IMR-90 (cell line): ENCODE measurements at regions not wholly inside any gene's neighbourhood (a gene's known extent, or its start where the extent isn't known, plus 50 kb on each side); places are given as distances from the start of the nearest gene placed in this dataset.

ENCODE experiments used
- ATAC-seq: fragments of 200-7000 bp; cut with Tn5 transposase; 2 replicates; pipeline ENCODE4 v1.9.1; 2020; ENCODE audit warnings: low read depth, mild to moderate bottlenecking, moderate library complexity
- BruUV-seq: library from RNA; stranded (reverse); fragments of 400-500 nt; replicated peaks from 2 replicates; lab custom pipeline; 2021; lab: Mats Ljungman, UMichigan
- CTCF ChIA-PET: fragments of 300-600 bp; formaldehyde crosslinking; extraction: SDS; loops from one replicate; lab custom pipeline; 2021; ENCODE audit warnings: antibody characterized with exemption; lab: Yijun Ruan, JAX
- POLR2A ChIA-PET: fragments of 300-600 bp; sonication (Branson Sonifier 250); formaldehyde crosslinking; loops from one replicate; lab custom pipeline; 2022; ENCODE audit warnings: antibody characterized with exemption; ENCODE audit not compliant: unreplicated experiment; lab: Charles Lee
- DNase-seq: peaks from one replicate; pipeline ENCODE4 v3.0.0; 2013
- H2AFZ ChIP-seq: replicated peaks from 2 replicates; pipeline ENCODE3; 2013; ENCODE audit warnings: low read length, mild to moderate bottlenecking; ENCODE audit not compliant: poor library complexity
- H2AK5ac ChIP-seq: 2 replicates; pipeline ENCODE4 v1.6.1; 2013; ENCODE audit warnings: low read depth, low read length, inconsistent platforms
- H2AK9ac ChIP-seq: replicated peaks from 2 replicates; pipeline ENCODE3; 2013; ENCODE audit warnings: mild to moderate bottlenecking, low read depth, low read length, moderate library complexity; ENCODE audit not compliant: poor library complexity
- H2BK120ac ChIP-seq: 2 replicates; pipeline ENCODE4 v1.6.1; 2013; ENCODE audit warnings: low read depth, low read length, inconsistent platforms
- H2BK15ac ChIP-seq: 3 replicates; pipeline ENCODE4 v1.6.1; 2013; ENCODE audit warnings: low read depth, low read length, inconsistent platforms
- H2BK20ac ChIP-seq: 2 replicates; pipeline ENCODE4 v1.6.1; 2013; ENCODE audit warnings: low read depth, mild to moderate bottlenecking, inconsistent platforms, low read length, moderate library complexity
- H2BK5ac ChIP-seq: 2 replicates; pipeline ENCODE4 v1.6.1; 2013; ENCODE audit warnings: mild to moderate bottlenecking, low read depth, low read length, inconsistent platforms; ENCODE audit not compliant: poor library complexity, severe bottlenecking
- H3K14ac ChIP-seq: replicated peaks from 2 replicates; pipeline ENCODE4 v1.6.1; 2013; ENCODE audit warnings: low read depth, low read length, inconsistent platforms
- H3K18ac ChIP-seq: 2 replicates; pipeline ENCODE4 v1.6.1; 2013; ENCODE audit warnings: low read depth, low read length, control low read depth
- H3K23ac ChIP-seq: 2 replicates; pipeline ENCODE4 v1.6.1; 2013; ENCODE audit warnings: low read depth, low read length, inconsistent platforms
- H3K27ac ChIP-seq: 2 replicates; pipeline ENCODE4 v1.5.1; 2013; ENCODE audit warnings: mild to moderate bottlenecking, control low read depth, low read length; ENCODE audit not compliant: insufficient read depth
- H3K27me3 ChIP-seq: 2 replicates; pipeline ENCODE4 v1.6.1; 2013; ENCODE audit warnings: low read length; ENCODE audit not compliant: control insufficient read depth, insufficient read depth
- H3K36me3 ChIP-seq: 2 replicates; pipeline ENCODE4 v1.6.1; 2013; ENCODE audit warnings: low read length, mixed read lengths; ENCODE audit not compliant: control insufficient read depth, insufficient read depth
- H3K4ac ChIP-seq: 2 replicates; pipeline ENCODE4 v1.6.1; 2013; ENCODE audit warnings: low read depth, low read length, inconsistent platforms
- H3K4me1 ChIP-seq: 2 replicates; pipeline ENCODE4 v1.6.1; 2013; ENCODE audit warnings: low read length, mixed read lengths; ENCODE audit not compliant: control insufficient read depth, insufficient read depth
- H3K4me2 ChIP-seq: 2 replicates; pipeline ENCODE4 v1.6.1; 2013; ENCODE audit warnings: low read depth, mild to moderate bottlenecking, control low read depth, low read length, moderate library complexity
- H3K4me3 ChIP-seq: 2 replicates; pipeline ENCODE4 v1.5.1; 2013; ENCODE audit warnings: low read depth, mild to moderate bottlenecking, control low read depth, low read length, moderate library complexity; ENCODE audit not compliant: insufficient read depth
- H3K56ac ChIP-seq: 2 replicates; pipeline ENCODE4 v1.6.1; 2013; ENCODE audit warnings: low read length, inconsistent platforms; ENCODE audit not compliant: insufficient read depth; ENCODE audit errors: extremely low read depth
- H3K79me1 ChIP-seq, 2 experiments: 2 replicates each; pipeline ENCODE4 v1.6.1; 2013; ENCODE audit warnings: low read length in 2 of 2, inconsistent platforms in 1 of 2, low read depth in 1 of 2
- H3K9ac ChIP-seq: 2 replicates; pipeline ENCODE4 v1.6.1; 2013; ENCODE audit warnings: low read depth, low read length, control low read depth
- H3K9me1 ChIP-seq: 2 replicates; pipeline ENCODE4 v1.6.1; 2013; ENCODE audit warnings: low read length, inconsistent platforms; ENCODE audit not compliant: insufficient read depth
- H3K9me3 ChIP-seq: 2 replicates; pipeline ENCODE4 v1.6.1; 2013; ENCODE audit warnings: low read length; ENCODE audit not compliant: control insufficient read depth, insufficient read depth
- H4K20me1 ChIP-seq: 2 replicates; pipeline ENCODE4 v1.6.1; 2013; ENCODE audit warnings: low read length, inconsistent platforms; ENCODE audit not compliant: insufficient read depth
- H4K5ac ChIP-seq: 2 replicates; pipeline ENCODE4 v1.6.1; 2013; ENCODE audit warnings: mild to moderate bottlenecking, low read depth, low read length, control low read depth
- H4K8ac ChIP-seq, 2 experiments: 2 replicates each; pipeline ENCODE4 v1.6.1; 2013; ENCODE audit warnings: low read depth in 2 of 2, low read length in 2 of 2, control low read depth in 1 of 2, inconsistent platforms in 1 of 2
- H4K91ac ChIP-seq: 2 replicates; pipeline ENCODE4 v1.6.1; 2013; ENCODE audit warnings: low read depth, low read length, inconsistent platforms; ENCODE audit not compliant: insufficient read depth
- BHLHE40 ChIP-seq: fragments of 150-350 bp; IDR thresholded peaks from 2 replicates; pipeline ENCODE4 v1.6.1; 2016; ENCODE audit warnings: mild to moderate bottlenecking, low read depth, low read length
- CEBPB ChIP-seq: IDR thresholded peaks from 2 replicates; pipeline ENCODE4 v1.6.1; 2012; ENCODE audit warnings: low read depth, low read length, improper control_type of control experiment
- CHD1 ChIP-seq: IDR thresholded peaks from 2 replicates; pipeline ENCODE4 v1.6.1; 2012; ENCODE audit warnings: low read depth, low read length, improper control_type of control experiment
- FOS ChIP-seq: fragments of 150-350 bp; IDR thresholded peaks from 2 replicates; pipeline ENCODE4 v1.6.1; 2016; ENCODE audit warnings: low read depth, low read length
- MAFK ChIP-seq: IDR thresholded peaks from 2 replicates; pipeline ENCODE4 v1.6.1; 2012; ENCODE audit warnings: low read depth, low read length, improper control_type of control experiment
- MAZ ChIP-seq: IDR thresholded peaks from 2 replicates; pipeline ENCODE4 v1.6.1; 2012; ENCODE audit warnings: low read depth, mild to moderate bottlenecking, low read length, improper control_type of control experiment, moderate library complexity, borderline replicate concordance
- MXI1 ChIP-seq: IDR thresholded peaks from 2 replicates; pipeline ENCODE4 v1.6.1; 2012; ENCODE audit warnings: low read depth, mild to moderate bottlenecking, low read length, moderate library complexity, borderline replicate concordance
- NFE2L2 ChIP-seq: fragments of 150-350 bp; IDR thresholded peaks from 2 replicates; pipeline ENCODE4 v1.6.1; 2016; ENCODE audit warnings: low read depth, mild to moderate bottlenecking, low read length
- POLR2A ChIP-seq: IDR thresholded peaks from 2 replicates; pipeline ENCODE4 v1.6.1; 2012; ENCODE audit warnings: mild to moderate bottlenecking, low read depth, low read length
- RAD21 ChIP-seq: IDR thresholded peaks from 2 replicates; pipeline ENCODE4 v1.6.1; 2012; ENCODE audit warnings: low read length, improper control_type of control experiment
- RCOR1 ChIP-seq: IDR thresholded peaks from 2 replicates; pipeline ENCODE4 v1.6.1; 2012; ENCODE audit warnings: mild to moderate bottlenecking, low read length, improper control_type of control experiment; ENCODE audit not compliant: insufficient replicate concordance
- RFX5 ChIP-seq: IDR thresholded peaks from 2 replicates; pipeline ENCODE4 v1.8.0; 2012; ENCODE audit warnings: low read depth, mild to moderate bottlenecking, low read length, moderate library complexity
- SMC3 ChIP-seq: fragments of 150-350 bp; IDR thresholded peaks from 2 replicates; pipeline ENCODE4 v1.6.1; 2016; ENCODE audit warnings: low read depth, mild to moderate bottlenecking, antibody characterized with exemption, low read length, moderate library complexity
- WGBS, 2 experiments: methylation state at CpG; one replicate each; pipeline versions ENCODE4 v1.1.5 to v1.1.7; 2013; ENCODE audit warnings: missing lambda C conversion rate in 2 of 2; ENCODE audit not compliant: insufficient read length in 1 of 2; ENCODE audit errors: extremely low coverage in 2 of 2; 5-methylcytosine and 5-hydroxymethylcytosine counted together
- dilution Hi-C: fragments of 300-500 bp; cut with HindIII; formaldehyde crosslinking; loops from one replicate; pipeline ENCODE4 v1.14.3; 2018; ENCODE audit warnings: low sequenced_read_pairs; ENCODE audit not compliant: unreplicated experiment
- in situ Hi-C: fragments of 300-500 bp; cut with MboI; formaldehyde crosslinking; loops from 3 replicates; pipeline ENCODE4 v1.14.3; 2019; ENCODE audit warnings: low sequenced_read_pairs, inconsistent platforms, mixed read lengths
- intact Hi-C: fragments of 100-400 bp; cut with micrococcal nuclease; formaldehyde crosslinking; loops from 2 replicates; pipeline ENCODE4 v1.10.0; 2022
- TF ChIP-seq, protein P1 (sequence below): fragments of 150-350 bp; IDR thresholded peaks from 2 replicates; pipeline ENCODE4 v1.6.1; 2017; ENCODE audit warnings: mild to moderate bottlenecking, antibody characterized with exemption, low read length, low read depth
- TF ChIP-seq, protein P2 (sequence below): conservative IDR thresholded peaks from 2 replicates; pipeline ENCODE4 v1.5.1; 2012; ENCODE audit warnings: mild to moderate bottlenecking, low read depth, low read length, improper control_type of control experiment
- TF ChIP-seq, protein P3 (sequence below): fragments of 150-350 bp; IDR thresholded peaks from 2 replicates; pipeline ENCODE4 v1.6.1; 2016; ENCODE audit warnings: low read depth, mild to moderate bottlenecking, low read length, moderate library complexity, borderline replicate concordance

DNA sequence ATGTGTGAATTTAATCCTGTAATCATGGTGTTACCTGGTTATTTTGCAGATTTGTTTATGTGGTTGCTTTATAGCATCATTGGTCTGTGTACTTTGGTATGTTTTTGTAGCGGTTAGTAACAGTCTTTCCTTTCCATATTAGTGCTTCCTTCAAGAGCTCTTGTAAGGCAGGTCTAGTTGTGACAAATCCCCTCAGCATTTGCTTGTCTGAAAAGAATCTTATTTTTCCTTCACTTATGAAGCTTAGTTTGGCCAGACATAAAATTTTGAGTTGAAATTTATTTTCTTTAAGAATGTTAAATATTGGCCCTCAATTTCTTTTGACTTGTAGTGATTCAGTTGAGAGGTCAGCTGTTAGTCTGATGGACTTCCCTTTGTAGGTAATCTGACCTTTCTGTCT is 1096.1 kb upstream of the SLIT2 start:
- no peak overlapping the region for H2BK5ac ChIP-seq
- no peak overlapping the region for H3K56ac ChIP-seq
- no peak overlapping the region for H2BK20ac ChIP-seq
- intact Hi-C loops = no loop called here
- no TSS peak for BruUV-seq
- H3K27ac ChIP-seq = no peak overlapping the region
- H2AFZ ChIP-seq = no peak overlapping the region
- no peak overlapping the region for H4K91ac ChIP-seq
- no peak overlapping the region for H3K4ac ChIP-seq
- CTCF ChIA-PET = interaction anchor here (0.6 kb wide), 1 partner anchor 157 kb away, joined by 3 read pairs; no protein-coding TSS in a partner anchor
- no CpG with 5 or more reads among the region's 1 CpG for WGBS, 2 experiments
- no peak overlapping the region for H2AK9ac ChIP-seq
- H3K79me1 ChIP-seq = no peaks in the 10 kb centered on the region
- H3K4me3 ChIP-seq = no peak overlapping the region
- H3K4me2 ChIP-seq = no peak overlapping the region
- POLR2A ChIA-PET = no interaction called here
- H3K27me3 ChIP-seq = no peaks in the 10 kb centered on the region
- H3K18ac ChIP-seq = no peak overlapping the region
- no peak overlapping the region for H4K8ac ChIP-seq
- dilution Hi-C loops = no loop called here
- H2BK120ac ChIP-seq = no peak overlapping the region
- ATAC-seq = no peak
- H3K9me1 ChIP-seq = no peaks in the 10 kb centered on the region
- H2BK15ac ChIP-seq = no peak overlapping the region
- DNase-seq = no peak
- no peak overlapping the region for H4K5ac ChIP-seq
- no peaks in the 10 kb centered on the region for H3K36me3 ChIP-seq
- TF ChIP-seq MXI1 (no peak), RAD21 (no peak), RCOR1 (no peak), POLR2A (no peak), SMC3 (no peak), BHLHE40 (no peak), FOS (no peak), MAFK (no peak), NFE2L2 (no peak), RFX5 (no peak), CHD1 (no peak), MAZ (no peak), CEBPB (no peak)
- TF ChIP-seq, protein P1, sequence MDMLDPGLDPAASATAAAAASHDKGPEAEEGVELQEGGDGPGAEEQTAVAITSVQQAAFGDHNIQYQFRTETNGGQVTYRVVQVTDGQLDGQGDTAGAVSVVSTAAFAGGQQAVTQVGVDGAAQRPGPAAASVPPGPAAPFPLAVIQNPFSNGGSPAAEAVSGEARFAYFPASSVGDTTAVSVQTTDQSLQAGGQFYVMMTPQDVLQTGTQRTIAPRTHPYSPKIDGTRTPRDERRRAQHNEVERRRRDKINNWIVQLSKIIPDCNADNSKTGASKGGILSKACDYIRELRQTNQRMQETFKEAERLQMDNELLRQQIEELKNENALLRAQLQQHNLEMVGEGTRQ = no peak
- TF ChIP-seq, protein P2, sequence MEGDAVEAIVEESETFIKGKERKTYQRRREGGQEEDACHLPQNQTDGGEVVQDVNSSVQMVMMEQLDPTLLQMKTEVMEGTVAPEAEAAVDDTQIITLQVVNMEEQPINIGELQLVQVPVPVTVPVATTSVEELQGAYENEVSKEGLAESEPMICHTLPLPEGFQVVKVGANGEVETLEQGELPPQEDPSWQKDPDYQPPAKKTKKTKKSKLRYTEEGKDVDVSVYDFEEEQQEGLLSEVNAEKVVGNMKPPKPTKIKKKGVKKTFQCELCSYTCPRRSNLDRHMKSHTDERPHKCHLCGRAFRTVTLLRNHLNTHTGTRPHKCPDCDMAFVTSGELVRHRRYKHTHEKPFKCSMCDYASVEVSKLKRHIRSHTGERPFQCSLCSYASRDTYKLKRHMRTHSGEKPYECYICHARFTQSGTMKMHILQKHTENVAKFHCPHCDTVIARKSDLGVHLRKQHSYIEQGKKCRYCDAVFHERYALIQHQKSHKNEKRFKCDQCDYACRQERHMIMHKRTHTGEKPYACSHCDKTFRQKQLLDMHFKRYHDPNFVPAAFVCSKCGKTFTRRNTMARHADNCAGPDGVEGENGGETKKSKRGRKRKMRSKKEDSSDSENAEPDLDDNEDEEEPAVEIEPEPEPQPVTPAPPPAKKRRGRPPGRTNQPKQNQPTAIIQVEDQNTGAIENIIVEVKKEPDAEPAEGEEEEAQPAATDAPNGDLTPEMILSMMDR = no peak
- TF ChIP-seq, protein P3, sequence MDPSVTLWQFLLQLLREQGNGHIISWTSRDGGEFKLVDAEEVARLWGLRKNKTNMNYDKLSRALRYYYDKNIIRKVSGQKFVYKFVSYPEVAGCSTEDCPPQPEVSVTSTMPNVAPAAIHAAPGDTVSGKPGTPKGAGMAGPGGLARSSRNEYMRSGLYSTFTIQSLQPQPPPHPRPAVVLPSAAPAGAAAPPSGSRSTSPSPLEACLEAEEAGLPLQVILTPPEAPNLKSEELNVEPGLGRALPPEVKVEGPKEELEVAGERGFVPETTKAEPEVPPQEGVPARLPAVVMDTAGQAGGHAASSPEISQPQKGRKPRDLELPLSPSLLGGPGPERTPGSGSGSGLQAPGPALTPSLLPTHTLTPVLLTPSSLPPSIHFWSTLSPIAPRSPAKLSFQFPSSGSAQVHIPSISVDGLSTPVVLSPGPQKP = no peak
- no peaks in the 10 kb centered on the region; the same call in 1 of the 2 replicates for H3K9me3 ChIP-seq
- no peaks in the 10 kb centered on the region for H4K20me1 ChIP-seq
- H2AK5ac ChIP-seq = no peak overlapping the region
- no peak overlapping the region for H3K14ac ChIP-seq
- H3K4me1 ChIP-seq = no peaks in the 10 kb centered on the region
- H3K9ac ChIP-seq = no peak overlapping the region
- no peak overlapping the region for H3K23ac ChIP-seq
- in situ Hi-C loops = no loop called here
